ENCODE measurements at regions not wholly inside any gene's neighbourhood (a gene's known extent, or its start where the extent isn't known, plus 50 kb on each side); places are given as distances from the start of the nearest gene placed in this dataset.

DNA sequence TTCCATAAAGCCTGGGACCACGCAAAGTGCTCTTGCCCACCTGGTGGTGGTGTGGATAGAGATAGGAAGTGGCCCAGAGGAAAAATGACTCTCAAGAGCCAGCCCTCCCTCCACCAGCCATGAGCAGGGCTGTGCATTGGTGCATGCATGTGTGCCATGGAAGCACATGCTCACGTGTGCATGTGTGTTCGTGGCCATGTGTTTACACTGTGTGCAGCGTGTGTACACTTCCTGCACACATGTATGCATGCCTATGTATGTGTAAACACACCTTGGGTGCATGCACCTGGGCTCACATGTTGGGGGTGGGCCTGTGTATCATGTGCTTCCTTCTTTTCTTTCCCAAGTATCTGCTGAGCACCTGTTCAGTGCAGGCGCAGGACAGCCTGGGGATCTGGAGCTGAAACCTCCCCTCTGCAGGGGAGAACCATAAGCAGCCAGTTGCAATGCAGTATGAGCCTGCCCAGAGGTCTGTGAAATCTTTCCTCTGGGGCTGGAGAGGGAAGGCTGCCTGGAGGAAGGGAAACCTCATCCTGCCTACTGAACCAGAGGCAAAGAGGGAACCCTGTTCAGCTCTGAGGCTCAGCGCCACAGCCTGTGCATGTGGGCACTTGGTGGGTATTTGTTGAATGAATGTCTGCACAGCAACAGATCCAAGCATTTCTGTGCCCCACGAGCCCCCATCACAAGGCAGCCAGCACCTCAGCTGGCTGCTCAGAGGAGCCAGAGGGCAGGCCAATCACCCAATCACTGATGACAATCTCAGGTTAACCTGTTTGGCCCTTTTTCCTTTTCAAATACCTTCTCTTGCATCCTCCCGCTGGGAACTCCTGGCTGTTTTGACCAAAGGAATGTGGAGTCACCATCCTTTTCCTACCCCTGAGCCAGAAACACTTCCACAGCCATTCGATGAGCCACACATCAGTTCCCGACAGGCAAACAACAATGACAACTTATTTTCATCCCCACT is 327.0 kb downstream of the NPHP4 start:
- intact Hi-C loops (cut with micrococcal nuclease): no loop called here
- no peaks in the 10 kb centered on the region for H3K4me1 ChIP-seq (ENCODE audit: control insufficient read depth in 2 of 2, insufficient read depth in 2 of 2, low read length in 2 of 2)
- DNase-seq: no peak
- Mint-ChIP-seq H3K27ac (no peak overlapping the region), H3K27me3 (peaks cover 6% of the 10 kb centered on the region), H3K9me3 (ENCODE audit: insufficient read depth) (no peaks in the 10 kb centered on the region), H3K4me3 (no peak overlapping the region), H3K4me1 (no peaks in the 10 kb centered on the region)
- H4K20me1 ChIP-seq (ENCODE audit: control insufficient read depth, insufficient read depth, low read length, poor library complexity, severe bottlenecking): no peaks in the 10 kb centered on the region
- no peak overlapping the region for H3K4me3 ChIP-seq (ENCODE audit: control extremely low read depth in 1 of 5, extremely low read depth in 1 of 5, insufficient read depth in 1 of 5, low read depth in 2 of 5, low read length in 4 of 5)
- no peak for ATAC-seq (ENCODE audit: low read depth)
- TF ChIP-seq EZH2 (IDR thresholded peaks at IDR 0.05; ENCODE audit: borderline replicate concordance, insufficient read depth, low read depth, low read length, poor library complexity, severe bottlenecking): no peak
- TF ChIP-seq, protein P1, sequence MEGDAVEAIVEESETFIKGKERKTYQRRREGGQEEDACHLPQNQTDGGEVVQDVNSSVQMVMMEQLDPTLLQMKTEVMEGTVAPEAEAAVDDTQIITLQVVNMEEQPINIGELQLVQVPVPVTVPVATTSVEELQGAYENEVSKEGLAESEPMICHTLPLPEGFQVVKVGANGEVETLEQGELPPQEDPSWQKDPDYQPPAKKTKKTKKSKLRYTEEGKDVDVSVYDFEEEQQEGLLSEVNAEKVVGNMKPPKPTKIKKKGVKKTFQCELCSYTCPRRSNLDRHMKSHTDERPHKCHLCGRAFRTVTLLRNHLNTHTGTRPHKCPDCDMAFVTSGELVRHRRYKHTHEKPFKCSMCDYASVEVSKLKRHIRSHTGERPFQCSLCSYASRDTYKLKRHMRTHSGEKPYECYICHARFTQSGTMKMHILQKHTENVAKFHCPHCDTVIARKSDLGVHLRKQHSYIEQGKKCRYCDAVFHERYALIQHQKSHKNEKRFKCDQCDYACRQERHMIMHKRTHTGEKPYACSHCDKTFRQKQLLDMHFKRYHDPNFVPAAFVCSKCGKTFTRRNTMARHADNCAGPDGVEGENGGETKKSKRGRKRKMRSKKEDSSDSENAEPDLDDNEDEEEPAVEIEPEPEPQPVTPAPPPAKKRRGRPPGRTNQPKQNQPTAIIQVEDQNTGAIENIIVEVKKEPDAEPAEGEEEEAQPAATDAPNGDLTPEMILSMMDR (IDR thresholded peaks at IDR 0.05): no peak
- no peaks in the 10 kb centered on the region for H3K27me3 ChIP-seq (replicated peaks in 1 of 4; ENCODE audit: control extremely low read depth in 1 of 4, control insufficient read depth in 3 of 4, insufficient read depth in 4 of 4, low read length in 3 of 4)
- H3K4me2 ChIP-seq (replicated peaks; ENCODE audit: low read depth, low read length, poor library complexity, severe bottlenecking): no peak overlapping the region
- ChIA-PET CTCF (no interaction called here), POLR2A (interaction anchor here (0.6 kb wide), 1 partner anchor 39 kb away, joined by 6 read pairs; no protein-coding TSS in a partner anchor)
- no peak overlapping the region for H3K27ac ChIP-seq (ENCODE audit: low read length in 2 of 2)
- H3K9me3 ChIP-seq (ENCODE audit: control extremely low read depth in 1 of 3, control insufficient read depth in 2 of 3, insufficient read depth in 1 of 3, low read length in 2 of 3): no peaks in the 10 kb centered on the region
- no peaks in the 10 kb centered on the region for H3K79me2 ChIP-seq (ENCODE audit: control insufficient read depth, insufficient read depth, low read length)
- H3K36me3 ChIP-seq (replicated peaks in 1 of 2; ENCODE audit: control extremely low read depth in 1 of 2, control insufficient read depth in 1 of 2, extremely low read depth in 1 of 2, insufficient read depth in 2 of 2, low read length in 1 of 2): no peaks in the 10 kb centered on the region
- 90% methylated on average over 8 of the region's 10 CpGs for WGBS (ENCODE audit: insufficient coverage)
- no peak overlapping the region for H2AFZ ChIP-seq (ENCODE audit: insufficient read depth, low read depth, low read length, poor library complexity, severe bottlenecking)
- no peak overlapping the region for H3K9ac ChIP-seq (ENCODE audit: low read length)

- no peak for TF ChIP-seq EZH2 (IDR thresholded peaks at IDR 0.05; ENCODE audit: borderline replicate concordance, insufficient read depth, low read depth, low read length, poor library complexity, severe bottlenecking)
- TF ChIP-seq, protein P1 (IDR thresholded peaks at IDR 0.05): no peak
- DNase-seq (no peak), ATAC-seq (ENCODE audit: low read depth) (no peak)
- peaks cover 6% of the 10 kb centered on the region for H3K27me3 Mint-ChIP-seq
- Histone ChIP-seq H2AFZ (ENCODE audit: insufficient read depth, low read depth, low read length, poor library complexity, severe bottlenecking) (no peak overlapping the region), H4K20me1 (ENCODE audit: control insufficient read depth, insufficient read depth, low read length, poor library complexity, severe bottlenecking) (no peaks in the 10 kb centered on the region), H3K27ac (ENCODE audit: low read length in 2 of 2) (no peak overlapping the region), H3K36me3 (replicated peaks in 1 of 2; ENCODE audit: control extremely low read depth in 1 of 2, control insufficient read depth in 1 of 2, extremely low read depth in 1 of 2, insufficient read depth in 2 of 2, low read length in 1 of 2) (no peaks in the 10 kb centered on the region), H3K27me3 (replicated peaks in 1 of 4; ENCODE audit: control extremely low read depth in 1 of 4, control insufficient read depth in 3 of 4, insufficient read depth in 4 of 4, low read length in 3 of 4) (no peaks in the 10 kb centered on the region), H3K4me1 (ENCODE audit: control insufficient read depth in 2 of 2, insufficient read depth in 2 of 2, low read length in 2 of 2) (no peaks in the 10 kb centered on the region), H3K4me3 (ENCODE audit: control extremely low read depth in 1 of 5, extremely low read depth in 1 of 5, insufficient read depth in 1 of 5, low read depth in 2 of 5, low read length in 4 of 5) (no peak overlapping the region), H3K9me3 (ENCODE audit: control extremely low read depth in 1 of 3, control insufficient read depth in 2 of 3, insufficient read depth in 1 of 3, low read length in 2 of 3) (no peaks in the 10 kb centered on the region), H3K79me2 (ENCODE audit: control insufficient read depth, insufficient read depth, low read length) (no peaks in the 10 kb centered on the region), H3K4me2 (replicated peaks; ENCODE audit: low read depth, low read length, poor library complexity, severe bottlenecking) (no peak overlapping the region), H3K9ac (ENCODE audit: low read length) (no peak overlapping the region)
- POLR2A ChIA-PET: no interaction called here
- no peaks in the 10 kb centered on the region for H3K9me3 Mint-ChIP-seq (ENCODE audit: insufficient read depth)
- 87% methylated on average over 8 of the region's 9 CpGs for WGBS (ENCODE audit: insufficient coverage)
- CTCF ChIA-PET: no interaction called here
- H3K4me1 Mint-ChIP-seq: no peaks in the 10 kb centered on the region
- H3K4me3 Mint-ChIP-seq: no peak overlapping the region
- H3K27ac Mint-ChIP-seq: no peak overlapping the region
- intact Hi-C loops (cut with micrococcal nuclease): no loop called here
Measured at GRCh38 chr1:5664081-5664768, 328.0 kb downstream of the NPHP4 start.
